ENCODE measurements at regions not wholly inside any gene's neighbourhood (a gene's known extent, or its start where the extent isn't known, plus 50 kb on each side); places are given as distances from the start of the nearest gene placed in this dataset.
"Not testable (repeated sequence)": the region's sequence is repeated elsewhere in the genome, so short reads cannot be mapped to it uniquely, and the experiment has no call there.

GRCh38 chr4:173642509-173642908 is 112.5 kb upstream of the HAND2 start:
- Histone ChIP-seq H4K20me1 (ENCODE audit: insufficient read depth, low read length) (no peaks in the 10 kb centered on the region), H3K36me3 (ENCODE audit: insufficient read depth, low read length) (no peaks in the 10 kb centered on the region), H2AFZ (ENCODE audit: low read depth, low read length) (no peak overlapping the region), H3K9ac (ENCODE audit: low read length) (no peak overlapping the region), H3K9me3 (ENCODE audit: insufficient read depth, low read depth, low read length) (no peaks in the 10 kb centered on the region), H3K27me3 (ENCODE audit: insufficient read depth, low read length) (no peaks in the 10 kb centered on the region), H3K79me2 (ENCODE audit: insufficient read depth, low read length) (no peaks in the 10 kb centered on the region), H3K27ac (ENCODE audit: low read depth, low read length) (no peak overlapping the region), H3K4me1 (ENCODE audit: insufficient read depth, low read length) (no peaks in the 10 kb centered on the region), H3K4me2 (ENCODE audit: low read length) (no peak overlapping the region), H3K4me3 (ENCODE audit: insufficient read depth, low read depth, low read length) (no peak overlapping the region)
- no peak for TF ChIP-seq EZH2 (IDR thresholded peaks at IDR 0.05; ENCODE audit: insufficient read depth, low read length)
- TF ChIP-seq, protein P1, sequence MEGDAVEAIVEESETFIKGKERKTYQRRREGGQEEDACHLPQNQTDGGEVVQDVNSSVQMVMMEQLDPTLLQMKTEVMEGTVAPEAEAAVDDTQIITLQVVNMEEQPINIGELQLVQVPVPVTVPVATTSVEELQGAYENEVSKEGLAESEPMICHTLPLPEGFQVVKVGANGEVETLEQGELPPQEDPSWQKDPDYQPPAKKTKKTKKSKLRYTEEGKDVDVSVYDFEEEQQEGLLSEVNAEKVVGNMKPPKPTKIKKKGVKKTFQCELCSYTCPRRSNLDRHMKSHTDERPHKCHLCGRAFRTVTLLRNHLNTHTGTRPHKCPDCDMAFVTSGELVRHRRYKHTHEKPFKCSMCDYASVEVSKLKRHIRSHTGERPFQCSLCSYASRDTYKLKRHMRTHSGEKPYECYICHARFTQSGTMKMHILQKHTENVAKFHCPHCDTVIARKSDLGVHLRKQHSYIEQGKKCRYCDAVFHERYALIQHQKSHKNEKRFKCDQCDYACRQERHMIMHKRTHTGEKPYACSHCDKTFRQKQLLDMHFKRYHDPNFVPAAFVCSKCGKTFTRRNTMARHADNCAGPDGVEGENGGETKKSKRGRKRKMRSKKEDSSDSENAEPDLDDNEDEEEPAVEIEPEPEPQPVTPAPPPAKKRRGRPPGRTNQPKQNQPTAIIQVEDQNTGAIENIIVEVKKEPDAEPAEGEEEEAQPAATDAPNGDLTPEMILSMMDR (IDR thresholded peaks at IDR 0.05; ENCODE audit: insufficient read depth, low read depth, low read length): no peak
- Mint-ChIP-seq H3K27me3 (ENCODE audit: low read depth, unreplicated experiment) (no peaks in the 10 kb centered on the region), H3K4me3 (ENCODE audit: unreplicated experiment) (no peak overlapping the region), H3K36me3 (ENCODE audit: low read depth, unreplicated experiment) (no peaks in the 10 kb centered on the region), H3K27ac (ENCODE audit: unreplicated experiment) (no peak overlapping the region), H3K4me1 (ENCODE audit: low read depth, unreplicated experiment) (no peaks in the 10 kb centered on the region), H3K9me3 (ENCODE audit: unreplicated experiment) (no peaks in the 10 kb centered on the region)
- FAIRE-seq (no peak), DNase-seq (ENCODE audit: low read depth) (no peak)

GRCh38 chr4:173635395-173635794 is 105.4 kb upstream of the HAND2 start:
- H3K4me1 ChIP-seq (ENCODE audit: insufficient read depth, low read length): no peaks in the 10 kb centered on the region
- H3K36me3 Mint-ChIP-seq (ENCODE audit: low read depth, unreplicated experiment): no peaks in the 10 kb centered on the region
- H3K4me1 Mint-ChIP-seq (ENCODE audit: low read depth, unreplicated experiment): no peaks in the 10 kb centered on the region
- no peak overlapping the region for H3K27ac Mint-ChIP-seq (ENCODE audit: unreplicated experiment)
- no peak for DNase-seq (ENCODE audit: low read depth)
- H3K9ac ChIP-seq (ENCODE audit: low read length): no peak overlapping the region
- no peak overlapping the region for H3K4me3 ChIP-seq (ENCODE audit: insufficient read depth, low read depth, low read length)
- H2AFZ ChIP-seq (ENCODE audit: low read depth, low read length): no peak overlapping the region
- H3K79me2 ChIP-seq (ENCODE audit: insufficient read depth, low read length): no peaks in the 10 kb centered on the region
- no peak overlapping the region for H3K4me3 Mint-ChIP-seq (ENCODE audit: unreplicated experiment)
- no peaks in the 10 kb centered on the region for H3K27me3 ChIP-seq (ENCODE audit: insufficient read depth, low read length)
- no peak overlapping the region for H3K27ac ChIP-seq (ENCODE audit: low read depth, low read length)
- H3K36me3 ChIP-seq (ENCODE audit: insufficient read depth, low read length): no peaks in the 10 kb centered on the region
- no peak for TF ChIP-seq EZH2 (IDR thresholded peaks at IDR 0.05; ENCODE audit: insufficient read depth, low read length)
- TF ChIP-seq, protein P1 (IDR thresholded peaks at IDR 0.05; ENCODE audit: insufficient read depth, low read depth, low read length): no peak
- no peaks in the 10 kb centered on the region for H4K20me1 ChIP-seq (ENCODE audit: insufficient read depth, low read length)
- no peaks in the 10 kb centered on the region for H3K9me3 ChIP-seq (ENCODE audit: insufficient read depth, low read depth, low read length)
- H3K4me2 ChIP-seq (ENCODE audit: low read length): no peak overlapping the region
- no peaks in the 10 kb centered on the region for H3K27me3 Mint-ChIP-seq (ENCODE audit: low read depth, unreplicated experiment)
- no peak for FAIRE-seq
- peaks cover 1% of the 10 kb centered on the region for H3K9me3 Mint-ChIP-seq (ENCODE audit: unreplicated experiment)

DNA sequence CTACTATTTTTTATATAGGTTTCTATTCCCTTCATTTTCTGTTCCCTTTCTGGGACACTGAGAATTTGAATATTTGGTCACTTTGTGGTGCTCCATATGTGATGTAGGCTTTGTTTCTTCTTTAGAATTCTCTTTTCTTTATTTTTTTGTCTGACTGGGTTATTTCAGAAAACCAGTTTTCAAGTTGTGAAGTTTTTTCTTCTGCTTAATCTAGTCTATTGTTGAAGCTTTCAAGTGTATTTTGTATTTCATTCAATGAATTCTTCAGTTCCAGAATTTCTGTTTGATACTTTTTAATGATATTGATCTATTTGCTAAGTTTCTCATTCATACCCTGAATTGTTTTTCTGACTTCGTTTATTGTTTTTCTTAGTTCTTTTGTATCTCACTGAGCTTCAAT is 96.2 kb upstream of the HAND2 start:
- Mint-ChIP-seq H3K27ac (ENCODE audit: unreplicated experiment) (no peak overlapping the region), H3K36me3 (ENCODE audit: low read depth, unreplicated experiment) (no peaks in the 10 kb centered on the region), H3K4me3 (ENCODE audit: unreplicated experiment) (no peak overlapping the region), H3K9me3 (ENCODE audit: unreplicated experiment) (peaks cover 7% of the 10 kb centered on the region), H3K4me1 (ENCODE audit: low read depth, unreplicated experiment) (no peaks in the 10 kb centered on the region), H3K27me3 (ENCODE audit: low read depth, unreplicated experiment) (no peaks in the 10 kb centered on the region)
- no peak overlapping the region for H3K4me2 ChIP-seq (ENCODE audit: low read length)
- H3K4me3 ChIP-seq (ENCODE audit: insufficient read depth, low read depth, low read length): no peak overlapping the region
- H2AFZ ChIP-seq (ENCODE audit: low read depth, low read length): no peak overlapping the region
- H4K20me1 ChIP-seq (ENCODE audit: insufficient read depth, low read length): no peaks in the 10 kb centered on the region
- peaks cover 7% of the 10 kb centered on the region for H3K9me3 ChIP-seq (ENCODE audit: insufficient read depth, low read depth, low read length)
- H3K79me2 ChIP-seq (ENCODE audit: insufficient read depth, low read length): no peaks in the 10 kb centered on the region
- H3K27ac ChIP-seq (ENCODE audit: low read depth, low read length): no peak overlapping the region
- no peaks in the 10 kb centered on the region for H3K36me3 ChIP-seq (ENCODE audit: insufficient read depth, low read length)
- no peak overlapping the region for H3K9ac ChIP-seq (ENCODE audit: low read length)
- TF ChIP-seq, protein P1 (IDR thresholded peaks at IDR 0.05; ENCODE audit: insufficient read depth, low read depth, low read length): no peak
- no peak for TF ChIP-seq EZH2 (IDR thresholded peaks at IDR 0.05; ENCODE audit: insufficient read depth, low read length)
- no peaks in the 10 kb centered on the region for H3K27me3 ChIP-seq (ENCODE audit: insufficient read depth, low read length)
- DNase-seq (ENCODE audit: low read depth) (no peak), FAIRE-seq (no peak)
- no peaks in the 10 kb centered on the region for H3K4me1 ChIP-seq (ENCODE audit: insufficient read depth, low read length)

GRCh38 chr4:173618648-173619047 is 88.6 kb upstream of the HAND2 start:
- DNase-seq (ENCODE audit: low read depth); H3K27ac ChIP-seq (ENCODE audit: low read depth, low read length); H2AFZ ChIP-seq (ENCODE audit: low read depth, low read length); H3K4me1 ChIP-seq (ENCODE audit: insufficient read depth, low read length); H3K27ac Mint-ChIP-seq (ENCODE audit: unreplicated experiment); FAIRE-seq; H3K9ac ChIP-seq (ENCODE audit: low read length); H3K36me3 ChIP-seq (ENCODE audit: insufficient read depth, low read length); H4K20me1 ChIP-seq (ENCODE audit: insufficient read depth, low read length); H3K4me3 ChIP-seq (ENCODE audit: insufficient read depth, low read depth, low read length); H3K4me1 Mint-ChIP-seq (ENCODE audit: low read depth, unreplicated experiment); H3K4me3 Mint-ChIP-seq (ENCODE audit: unreplicated experiment); H3K27me3 Mint-ChIP-seq (ENCODE audit: low read depth, unreplicated experiment); H3K4me2 ChIP-seq (ENCODE audit: low read length); H3K9me3 ChIP-seq (ENCODE audit: insufficient read depth, low read depth, low read length); H3K79me2 ChIP-seq (ENCODE audit: insufficient read depth, low read length); H3K27me3 ChIP-seq (ENCODE audit: insufficient read depth, low read length); H3K36me3 Mint-ChIP-seq (ENCODE audit: low read depth, unreplicated experiment): not testable (repeated sequence)
- H3K9me3 Mint-ChIP-seq (ENCODE audit: unreplicated experiment): peaks cover 26% of the 10 kb centered on the region
